ENCODE measurements at regions not wholly inside any gene's neighbourhood (a gene's known extent, or its start where the extent isn't known, plus 50 kb on each side); places are given as distances from the start of the nearest gene placed in this dataset.
"Not testable (repeated sequence)": the region's sequence is repeated elsewhere in the genome, so short reads cannot be mapped to it uniquely, and the experiment has no call there.

- Mint-ChIP-seq H3K4me3 (no peak overlapping the region), H3K9me3 (peaks cover 51% of the 10 kb centered on the region), H3K36me3 (ENCODE audit: low read depth) (peaks cover 18% of the 10 kb centered on the region), H3K27me3 (ENCODE audit: insufficient read depth) (no peaks in the 10 kb centered on the region), H3K4me1 (peaks cover 15% of the 10 kb centered on the region), H3K27ac (no peak overlapping the region)
- WGBS, 2 experiments (ENCODE audit: insufficient coverage in 1 of 2, insufficient read length in 1 of 2), result 93 to 96% methylated on average over 4 to 7 of the region's 7 CpGs
- no peaks in the 10 kb centered on the region for H3K36me3 ChIP-seq (ENCODE audit: control insufficient read depth, insufficient read depth, low read length)
- H3K27me3 ChIP-seq (ENCODE audit: control insufficient read depth, insufficient read depth, low read length, poor library complexity, severe bottlenecking), result no peaks in the 10 kb centered on the region
- TF ChIP-seq CTCF (conservative IDR thresholded peaks at IDR 0.05), result no peak
- H3K9ac ChIP-seq (ENCODE audit: extremely low read depth, low read length, poor library complexity, severe bottlenecking), result no peak overlapping the region
- H3K4me3 ChIP-seq (ENCODE audit: low read length), result no peak overlapping the region
- DNase-seq, result peak; percentile 21
- H3K9me3 ChIP-seq (ENCODE audit: control insufficient read depth, low read length), result peaks cover 50% of the 10 kb centered on the region
- H3K27ac ChIP-seq (ENCODE audit: low read depth, low read length), result no peak overlapping the region
- no peaks in the 10 kb centered on the region for H3K4me1 ChIP-seq (ENCODE audit: control insufficient read depth, insufficient read depth, low read length)
Observed at GRCh38 chr15:66886686-66887273, 178.6 kb upstream of the SMAD3 start.

GRCh38 chr15:66889298-66889697, 176.1 kb upstream of the SMAD3 start:
- peaks cover 53% of the 10 kb centered on the region for H3K9me3 Mint-ChIP-seq

GRCh38 chr15:66891776-66892175, 173.6 kb upstream of the SMAD3 start:
- Mint-ChIP-seq H3K9me3 (peaks cover 45% of the 10 kb centered on the region), H3K4me3 (no peak overlapping the region), H3K4me1 (peaks cover 36% of the 10 kb centered on the region), H3K27me3 (ENCODE audit: insufficient read depth) (peaks cover 1% of the 10 kb centered on the region), H3K27ac (no peak overlapping the region), H3K36me3 (ENCODE audit: low read depth) (peaks cover 12% of the 10 kb centered on the region)
- H3K9ac ChIP-seq (ENCODE audit: extremely low read depth, low read length, poor library complexity, severe bottlenecking), result no peak overlapping the region
- H3K27ac ChIP-seq (ENCODE audit: low read depth, low read length), result no peak overlapping the region
- peaks cover 34% of the 10 kb centered on the region for H3K9me3 ChIP-seq (ENCODE audit: control insufficient read depth, low read length)
- H3K4me3 ChIP-seq (ENCODE audit: low read length), result no peak overlapping the region
- H3K36me3 ChIP-seq (ENCODE audit: control insufficient read depth, insufficient read depth, low read length), result no peaks in the 10 kb centered on the region
- 71 to 83% methylated on average over 1 to 2 of the region's 2 CpGs for WGBS, 2 experiments (ENCODE audit: insufficient coverage in 1 of 2, insufficient read length in 1 of 2)
- peaks cover 10% of the 10 kb centered on the region for H3K4me1 ChIP-seq (ENCODE audit: control insufficient read depth, insufficient read depth, low read length)
- no peak for TF ChIP-seq CTCF (conservative IDR thresholded peaks at IDR 0.05)
- DNase-seq, result no peak
- H3K27me3 ChIP-seq (ENCODE audit: control insufficient read depth, insufficient read depth, low read length, poor library complexity, severe bottlenecking), result no peaks in the 10 kb centered on the region

More at GRCh38 chr15:66889298-66889697, 176.1 kb upstream of the SMAD3 start:
- H3K4me1 ChIP-seq (ENCODE audit: control insufficient read depth, insufficient read depth, low read length); H3K9ac ChIP-seq (ENCODE audit: extremely low read depth, low read length, poor library complexity, severe bottlenecking); DNase-seq; H3K27me3 ChIP-seq (ENCODE audit: control insufficient read depth, insufficient read depth, low read length, poor library complexity, severe bottlenecking); H3K4me3 ChIP-seq (ENCODE audit: low read length); H3K4me3 Mint-ChIP-seq; H3K36me3 ChIP-seq (ENCODE audit: control insufficient read depth, insufficient read depth, low read length); H3K27me3 Mint-ChIP-seq (ENCODE audit: insufficient read depth); H3K27ac Mint-ChIP-seq; H3K27ac ChIP-seq (ENCODE audit: low read depth, low read length): not testable (repeated sequence)
- H3K9me3 ChIP-seq (ENCODE audit: control insufficient read depth, low read length), result peaks cover 50% of the 10 kb centered on the region
- H3K4me1 Mint-ChIP-seq, result peaks cover 25% of the 10 kb centered on the region
- peaks cover 18% of the 10 kb centered on the region for H3K36me3 Mint-ChIP-seq (ENCODE audit: low read depth)

- Mint-ChIP-seq H3K4me1 (peaks cover 38% of the 10 kb centered on the region), H3K4me3 (no peak overlapping the region), H3K27ac (no peak overlapping the region), H3K27me3 (ENCODE audit: insufficient read depth) (peaks cover 1% of the 10 kb centered on the region), H3K9me3 (peaks cover 31% of the 10 kb centered on the region), H3K36me3 (ENCODE audit: low read depth) (peaks cover 10% of the 10 kb centered on the region)
- Histone ChIP-seq H3K36me3 (ENCODE audit: control insufficient read depth, insufficient read depth, low read length) (no peaks in the 10 kb centered on the region), H3K9ac (ENCODE audit: extremely low read depth, low read length, poor library complexity, severe bottlenecking) (no peak overlapping the region), H3K27ac (ENCODE audit: low read depth, low read length) (no peak overlapping the region), H3K4me1 (ENCODE audit: control insufficient read depth, insufficient read depth, low read length) (peaks cover 10% of the 10 kb centered on the region), H3K9me3 (ENCODE audit: control insufficient read depth, low read length) (peaks cover 31% of the 10 kb centered on the region), H3K4me3 (ENCODE audit: low read length) (peak overlapping the region; percentile 39), H3K27me3 (ENCODE audit: control insufficient read depth, insufficient read depth, low read length, poor library complexity, severe bottlenecking) (no peaks in the 10 kb centered on the region)
- peak; percentile 24 for DNase-seq
- 95 to 100% methylated on average over 1 to 4 of the region's 4 CpGs for WGBS, 2 experiments (ENCODE audit: insufficient coverage in 1 of 2, insufficient read length in 1 of 2)
- no peak for TF ChIP-seq CTCF (conservative IDR thresholded peaks at IDR 0.05)
Observed at GRCh38 chr15:66893294-66893693, 172.1 kb upstream of the SMAD3 start.
